ENCODE measurements at regions not wholly inside any gene's neighbourhood (a gene's known extent, or its start where the extent isn't known, plus 50 kb on each side); places are given as distances from the start of the nearest gene placed in this dataset.
"Not testable (repeated sequence)": the region's sequence is repeated elsewhere in the genome, so short reads cannot be mapped to it uniquely, and the experiment has no call there.

GRCh38 chr9:78713614-78714405 is 416.9 kb downstream of the PSAT1 start:
- DNase-seq = no peak

GRCh38 chr9:78714576-78714975 is 417.7 kb downstream of the PSAT1 start:
- no peak for DNase-seq

GRCh38 chr9:78719029-78719428 is 422.1 kb downstream of the PSAT1 start:
- not testable (repeated sequence) for DNase-seq

GRCh38 chr9:78724896-78725295 is 428.0 kb downstream of the PSAT1 start:
- DNase-seq = no peak

GRCh38 chr9:78725503-78725902 is 428.6 kb downstream of the PSAT1 start:
- DNase-seq = no peak

- DNase-seq = no peak
Observed at GRCh38 chr9:78745331-78745730, 448.4 kb downstream of the PSAT1 start.

GRCh38 chr9:78746010-78746409 is 449.1 kb downstream of the PSAT1 start:
- DNase-seq = no peak

GRCh38 chr9:78753039-78753438 is 456.1 kb downstream of the PSAT1 start:
- no peak for DNase-seq

GRCh38 chr9:78756813-78757510 is 460.0 kb downstream of the PSAT1 start:
- no peak for DNase-seq

GRCh38 chr9:78763424-78763823 is 466.5 kb downstream of the PSAT1 start:
- DNase-seq = no peak

- DNase-seq = no peak
Observed at GRCh38 chr9:78765861-78766260, 468.9 kb downstream of the PSAT1 start.

- DNase-seq = no peak
Observed at GRCh38 chr9:78767490-78767889, 470.6 kb downstream of the PSAT1 start.

GRCh38 chr9:78769690-78770089 is 472.8 kb downstream of the PSAT1 start:
- DNase-seq = no peak

GRCh38 chr9:78775211-78775610 is 478.3 kb downstream of the PSAT1 start:
- no peak for DNase-seq

- DNase-seq = no peak
Observed at GRCh38 chr9:78775696-78776295, 478.9 kb downstream of the PSAT1 start.

GRCh38 chr9:78777747-78778146 is 480.8 kb downstream of the PSAT1 start:
- DNase-seq = no peak

GRCh38 chr9:78778318-78778717 is 481.4 kb downstream of the PSAT1 start:
- no peak for DNase-seq

- no peak for DNase-seq
Observed at GRCh38 chr9:78778861-78779374, 482.0 kb downstream of the PSAT1 start.

- no peak for DNase-seq
Observed at GRCh38 chr9:78781681-78782080, 484.8 kb downstream of the PSAT1 start.

GRCh38 chr9:78782234-78782633 is 485.3 kb downstream of the PSAT1 start:
- no peak for DNase-seq

- no peak for DNase-seq
Observed at GRCh38 chr9:78782858-78783257, 485.9 kb downstream of the PSAT1 start.

GRCh38 chr9:78783743-78784142 is 486.8 kb downstream of the PSAT1 start:
- no peak for DNase-seq

GRCh38 chr9:78786794-78787193 is 489.9 kb downstream of the PSAT1 start:
- DNase-seq = no peak
